GM19397 (cell line): ENCODE measurements at regions not wholly inside any gene's neighbourhood (a gene's known extent, or its start where the extent isn't known, plus 50 kb on each side); places are given as distances from the start of the nearest gene placed in this dataset.
A peak's percentile ranks its signal among the peaks of the same experiment; 100 is the strongest.

ENCODE experiments used
- ATAC-seq: cut with Tn5 transposase; IDR thresholded peaks from one replicate; pipeline ENCODE4 v1.9.1; 2021; ENCODE audit warnings: mild to moderate bottlenecking, moderate library complexity; ENCODE audit not compliant: unreplicated experiment

DNA sequence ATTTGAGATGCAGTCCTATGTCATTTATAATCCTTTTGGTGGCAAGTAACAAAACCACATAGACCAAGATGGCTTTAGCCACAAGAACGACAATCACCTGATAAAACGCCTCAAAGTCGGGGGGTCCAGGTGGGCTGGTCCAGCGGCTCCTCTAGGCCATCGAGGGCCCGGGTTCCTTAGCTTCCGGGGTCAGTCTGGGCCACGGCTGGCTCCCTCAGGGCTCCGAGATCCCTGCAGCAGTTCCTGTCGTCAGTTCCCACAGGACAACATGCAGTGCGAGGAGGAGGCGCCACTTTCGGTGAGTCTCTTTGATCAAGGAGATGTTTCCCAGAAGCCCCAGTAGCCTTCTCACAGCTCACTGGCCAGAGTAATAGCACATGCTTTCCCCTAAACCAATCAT, 574.6 kb downstream of the AACS start:
- ATAC-seq = no peak

DNA sequence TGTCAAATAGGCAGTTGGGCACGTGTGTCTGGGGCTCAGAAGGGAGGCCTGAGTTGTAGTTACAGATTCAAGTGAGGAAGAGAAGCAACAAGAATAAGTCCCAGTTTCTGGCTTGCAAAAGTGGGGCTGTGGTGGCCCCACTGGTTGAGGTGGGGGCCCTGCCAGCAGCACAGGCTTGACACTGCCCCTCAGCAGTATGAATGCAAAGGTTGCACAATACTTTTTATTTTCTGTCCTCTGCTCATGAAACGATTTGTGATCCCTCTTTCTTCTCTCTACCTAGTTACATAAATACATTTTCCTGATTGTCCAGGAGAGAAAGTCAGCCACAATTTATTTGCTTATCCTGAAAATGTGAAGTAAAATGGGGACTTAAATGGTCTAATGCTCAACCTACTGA, 577.8 kb downstream of the AACS start:
- ATAC-seq = no peak

DNA sequence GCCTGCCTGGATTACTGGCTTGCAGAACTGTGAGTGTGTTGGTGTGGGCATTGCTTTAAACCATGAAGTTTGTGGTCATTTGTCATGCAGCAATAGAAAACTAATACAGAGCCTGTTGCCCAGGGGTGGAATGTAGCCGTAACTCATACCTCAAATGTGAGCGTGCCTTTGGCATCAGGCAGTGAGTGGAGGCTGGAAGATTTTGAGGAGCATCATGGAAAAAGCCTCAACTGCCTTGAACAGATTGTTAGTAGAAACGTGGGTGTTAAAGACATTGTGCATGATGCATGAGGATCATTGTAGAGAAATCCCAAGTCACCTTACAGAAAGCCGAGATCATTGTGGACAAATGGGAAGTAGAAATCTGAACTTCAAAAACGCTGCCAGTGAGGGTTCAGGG, 580.5 kb downstream of the AACS start:
- ATAC-seq = no peak

DNA sequence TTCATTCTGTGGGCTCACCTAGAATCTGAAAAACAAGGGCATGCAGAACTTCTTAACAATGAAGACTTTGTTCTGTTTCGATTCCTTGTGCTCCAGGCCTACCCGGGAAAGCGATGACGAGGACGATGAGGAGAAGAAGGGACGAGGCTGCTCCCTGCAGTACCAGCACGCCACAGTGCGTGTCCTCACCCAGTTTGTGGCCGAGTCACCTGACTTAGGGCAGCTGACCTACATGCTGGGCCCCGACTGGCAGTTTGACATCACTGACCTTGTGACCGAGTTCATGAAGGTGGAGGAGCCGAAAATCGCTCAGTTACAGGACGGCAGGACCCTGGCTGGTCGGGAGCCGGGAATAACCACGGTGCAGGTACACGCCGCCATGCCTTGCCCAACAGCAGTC, 585.4 kb downstream of the AACS start:
- no peak for ATAC-seq

DNA sequence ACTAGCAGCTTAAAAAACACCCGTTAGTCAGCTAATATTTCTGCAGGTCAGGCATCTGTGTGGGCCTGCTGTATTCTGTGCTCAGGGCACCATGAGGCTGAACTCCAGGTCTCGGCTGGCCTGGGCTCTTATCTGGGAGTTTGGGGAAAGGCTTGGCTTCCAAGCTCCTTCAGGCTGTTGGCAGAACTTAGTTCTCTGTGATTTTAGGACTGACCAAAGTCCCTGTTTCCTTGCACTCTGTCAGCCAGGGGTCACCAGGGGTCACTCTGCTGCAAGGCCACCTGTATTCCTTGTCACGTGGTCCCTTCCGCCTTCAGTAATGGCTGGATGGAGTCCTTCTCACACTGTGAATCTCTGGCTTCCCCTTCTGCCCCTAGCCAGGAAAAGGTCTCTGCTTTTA, 586.4 kb downstream of the AACS start:
- no peak for ATAC-seq

DNA sequence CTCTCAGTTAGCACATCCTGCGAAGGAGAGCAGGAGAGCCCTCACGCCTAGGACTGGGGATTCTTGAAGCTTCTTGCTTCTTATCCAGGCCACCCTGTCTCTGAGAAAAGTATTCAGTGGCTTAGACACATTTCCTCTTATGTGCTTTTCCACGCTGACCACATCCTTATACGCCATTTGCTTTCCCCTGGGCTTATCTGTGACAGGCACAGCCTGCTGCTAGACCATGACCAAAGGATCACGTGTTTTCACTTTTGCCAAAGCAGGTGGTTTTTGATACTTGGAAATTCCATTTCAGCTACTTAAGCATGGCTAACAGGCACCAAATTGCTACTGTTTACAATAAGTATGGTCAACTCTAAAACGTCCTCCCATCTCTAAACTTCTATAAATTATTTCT, 587.4 kb downstream of the AACS start:
- ATAC-seq = no peak

DNA sequence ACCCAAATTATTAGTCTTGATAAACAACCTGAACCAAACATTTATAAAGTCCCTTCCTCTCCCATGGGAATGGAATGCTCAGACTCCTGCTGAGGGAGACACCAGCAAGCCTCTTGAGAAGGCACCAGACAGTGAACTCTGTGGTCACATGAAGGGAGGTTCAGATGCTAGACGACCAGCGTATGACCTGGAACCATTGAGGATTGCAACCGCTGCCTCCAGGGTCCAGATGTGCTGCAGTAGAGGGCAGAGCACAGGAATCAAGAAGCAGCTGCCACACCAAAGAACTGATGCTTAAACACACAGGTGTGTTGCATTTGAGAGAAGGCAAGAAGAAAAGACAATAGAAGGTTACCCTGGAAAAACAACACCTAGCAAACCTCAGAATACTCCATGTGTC, 592.4 kb downstream of the AACS start:
- no peak for ATAC-seq

DNA sequence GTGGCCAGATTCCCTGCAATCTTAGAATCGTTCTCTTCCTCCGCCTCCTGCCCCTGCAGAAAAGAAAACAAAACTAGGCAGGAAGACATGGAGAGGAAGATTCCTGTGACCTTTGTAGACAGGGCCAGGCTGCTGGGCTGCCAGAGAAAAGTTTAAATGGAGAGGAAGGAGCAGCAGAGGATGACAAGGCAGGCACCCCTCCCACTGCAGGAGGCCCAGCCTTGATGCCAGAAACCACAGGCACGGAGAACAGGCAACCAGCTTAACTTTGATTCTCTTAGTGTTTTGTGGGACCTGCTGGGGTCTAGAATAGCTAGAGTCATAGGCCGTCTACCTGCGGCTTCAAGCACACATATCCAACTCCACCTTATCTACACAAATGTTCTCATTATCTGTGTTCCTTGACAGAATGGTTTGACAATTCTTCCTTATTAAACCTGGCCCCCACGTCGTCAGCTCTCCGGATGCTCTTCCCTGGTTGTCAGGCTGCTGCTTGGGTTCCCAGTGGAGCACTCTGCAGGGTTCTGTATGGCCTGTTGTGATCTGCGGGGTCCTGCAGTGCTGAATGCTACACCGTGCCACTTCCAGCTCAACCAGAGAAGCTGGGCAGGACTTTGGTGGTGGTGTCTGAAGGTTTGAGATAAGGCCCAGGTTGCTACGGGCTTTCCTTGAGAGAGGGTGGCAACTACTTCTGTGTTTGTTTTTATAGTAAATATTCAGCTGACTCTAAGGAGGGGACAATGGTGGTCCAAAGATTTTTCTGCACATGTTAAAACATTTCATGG, 609.5 kb downstream of the AACS start:
- no peak for ATAC-seq

DNA sequence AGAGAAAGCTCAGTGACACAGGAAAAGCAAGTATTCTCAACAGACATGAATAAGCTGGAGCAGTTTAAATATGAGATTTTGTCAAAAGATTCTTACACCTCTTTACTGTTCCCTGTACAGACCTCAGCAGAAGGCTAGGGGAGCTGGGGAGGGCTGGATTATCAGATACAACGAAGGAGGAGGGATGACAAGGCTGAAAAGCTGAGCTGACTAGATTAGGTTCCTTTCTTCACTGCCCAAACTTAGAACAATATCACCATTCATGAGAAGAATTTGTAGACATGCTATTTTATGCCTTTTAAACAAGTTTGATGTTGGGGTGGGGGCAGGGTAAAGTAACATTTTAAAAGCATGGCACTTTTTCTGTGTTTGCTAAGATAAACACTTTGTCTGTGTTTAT, 611.1 kb downstream of the AACS start:
- ATAC-seq = no peak

DNA sequence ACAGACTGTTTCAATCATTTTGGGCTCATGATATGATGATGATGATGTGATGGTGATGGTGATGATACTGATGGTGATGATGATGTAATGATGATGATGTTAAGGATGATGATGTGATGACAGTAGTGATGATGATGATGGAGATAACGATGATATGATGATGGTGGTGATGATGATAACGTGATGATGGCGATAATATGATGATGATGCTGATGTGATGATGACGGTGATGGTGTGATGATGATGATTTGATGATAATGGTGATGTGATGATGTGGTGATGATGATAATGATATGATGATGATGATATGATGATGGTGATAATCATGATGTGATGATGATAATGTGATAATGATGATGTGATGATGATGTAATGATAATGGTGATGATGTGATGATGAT, 612.6 kb downstream of the AACS start:
- ATAC-seq = no peak

DNA sequence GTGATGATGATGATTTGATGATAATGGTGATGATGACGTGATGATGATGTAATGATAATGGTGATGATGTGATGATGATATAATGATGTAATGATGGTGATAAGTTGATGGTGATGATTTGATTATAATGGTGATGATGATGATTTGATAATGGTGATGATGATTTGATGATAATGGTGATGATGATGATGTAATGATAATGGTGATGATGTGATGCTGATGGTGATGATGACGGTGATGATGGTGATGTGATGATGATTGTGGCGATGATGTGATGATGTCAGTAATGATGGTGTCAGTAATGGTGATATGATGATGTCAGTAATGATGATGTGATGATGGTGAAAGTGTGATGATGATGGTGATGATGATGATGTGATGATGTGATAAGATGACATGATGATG, 613.4 kb downstream of the AACS start:
- no peak for ATAC-seq

DNA sequence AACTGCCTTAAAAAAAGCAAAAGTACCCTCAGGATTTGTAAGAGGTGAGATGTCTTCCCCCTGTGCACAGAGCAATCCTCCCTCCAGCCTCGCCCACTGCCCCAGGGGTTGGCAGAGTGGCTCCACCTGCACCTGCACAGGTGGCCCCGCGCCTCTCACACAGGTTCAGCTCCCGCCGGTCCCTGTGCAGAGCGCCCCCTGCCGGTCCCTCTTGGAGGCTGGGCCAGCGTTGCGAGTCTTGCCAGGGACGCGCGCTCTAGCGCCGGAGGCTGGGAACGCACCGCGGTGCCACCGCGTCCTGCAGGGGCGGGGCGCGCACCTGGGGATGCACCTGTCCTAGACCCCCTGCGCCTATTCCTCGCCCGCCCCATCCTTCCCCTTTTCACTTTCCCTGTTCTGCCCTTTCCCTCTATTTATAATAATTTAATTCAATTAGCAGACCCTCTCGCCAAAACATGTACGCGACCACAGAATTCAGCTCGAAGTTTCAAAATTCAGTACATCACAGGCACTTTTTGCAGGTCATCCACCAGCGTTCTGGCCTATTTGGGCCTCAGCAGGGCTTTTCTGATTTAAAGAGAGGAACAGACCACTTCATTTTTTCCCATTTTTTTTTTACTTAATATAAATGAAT, 618.6 kb downstream of the AACS start:
- ATAC-seq = peak; percentile 74

DNA sequence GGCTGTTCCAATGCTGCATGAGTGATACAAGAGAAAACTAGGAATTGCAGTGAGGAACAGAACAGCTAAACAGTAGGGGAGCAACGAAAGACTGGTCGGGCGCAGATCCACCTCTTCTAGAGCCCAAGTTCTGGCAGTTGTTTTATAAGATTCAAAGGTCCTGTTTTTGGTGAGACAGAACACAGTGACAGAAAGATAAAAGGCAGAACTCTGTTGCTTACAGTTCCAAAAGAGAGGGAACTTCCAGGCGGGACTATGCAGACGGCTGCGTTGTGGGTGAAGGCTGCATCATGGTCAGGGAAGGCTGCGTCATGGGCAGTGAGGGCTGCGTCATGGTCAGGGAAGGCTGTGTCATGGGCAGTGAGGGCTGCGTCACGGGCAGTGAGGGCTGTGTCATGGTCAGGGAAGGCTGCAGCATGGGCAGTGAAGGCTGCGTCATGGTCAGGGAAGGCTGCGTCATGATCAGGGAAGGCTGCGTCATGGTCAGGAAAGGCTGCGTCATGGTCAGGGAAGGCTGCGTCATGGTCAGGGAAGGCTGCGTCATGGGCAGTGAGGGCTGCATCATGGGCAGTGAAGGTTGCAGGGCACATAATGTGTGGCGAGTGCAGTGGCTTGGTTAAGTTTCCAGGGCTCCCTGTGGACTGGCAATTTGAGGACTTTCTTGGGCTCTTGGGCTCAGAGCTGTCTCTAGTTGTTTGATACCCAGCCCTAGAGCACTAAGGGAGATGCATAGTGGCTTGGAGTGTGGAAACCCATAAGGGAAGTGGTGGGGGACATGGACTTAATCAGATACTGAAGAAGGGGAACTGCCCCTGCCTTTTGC, 619.9 kb downstream of the AACS start:
- ATAC-seq = no peak

DNA sequence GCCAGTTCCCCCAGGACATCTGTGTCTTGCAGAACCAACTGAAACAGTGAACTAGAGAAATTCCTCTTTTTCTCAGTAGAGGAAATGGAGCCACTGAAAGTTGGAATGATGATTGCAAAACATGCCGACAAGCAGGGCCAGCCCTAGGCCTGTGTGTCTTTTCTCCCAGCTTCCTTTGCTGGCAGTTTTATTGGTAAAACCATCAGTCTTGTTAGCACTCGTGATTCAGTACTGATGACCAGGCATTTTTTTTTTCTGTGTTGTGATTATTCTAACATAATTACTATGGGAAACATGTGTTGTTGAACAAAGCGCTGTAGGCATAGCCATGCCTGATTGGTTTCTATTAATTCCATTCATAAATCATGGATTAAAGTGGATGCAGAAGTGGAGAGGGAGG, 620.7 kb downstream of the AACS start:
- no peak for ATAC-seq

DNA sequence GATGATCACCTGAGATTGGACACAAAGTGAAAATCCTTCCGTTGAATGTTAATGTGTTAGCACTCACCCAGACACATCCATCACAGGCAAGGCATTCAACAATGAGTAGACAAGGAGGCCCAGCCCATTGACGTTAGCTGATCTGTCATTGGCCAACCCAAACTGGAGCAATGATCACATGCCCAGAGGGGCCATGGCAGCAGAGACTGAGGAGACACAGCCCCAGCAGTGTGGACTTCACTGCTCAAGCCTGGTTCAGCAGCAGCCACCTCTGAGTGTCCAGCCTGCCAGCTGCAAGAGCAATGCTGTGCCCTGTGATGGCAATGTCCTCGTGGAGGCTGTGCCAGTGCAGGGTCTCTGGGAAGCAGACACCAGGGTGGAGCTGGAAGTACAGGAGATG, 622.2 kb downstream of the AACS start:
- no peak for ATAC-seq

DNA sequence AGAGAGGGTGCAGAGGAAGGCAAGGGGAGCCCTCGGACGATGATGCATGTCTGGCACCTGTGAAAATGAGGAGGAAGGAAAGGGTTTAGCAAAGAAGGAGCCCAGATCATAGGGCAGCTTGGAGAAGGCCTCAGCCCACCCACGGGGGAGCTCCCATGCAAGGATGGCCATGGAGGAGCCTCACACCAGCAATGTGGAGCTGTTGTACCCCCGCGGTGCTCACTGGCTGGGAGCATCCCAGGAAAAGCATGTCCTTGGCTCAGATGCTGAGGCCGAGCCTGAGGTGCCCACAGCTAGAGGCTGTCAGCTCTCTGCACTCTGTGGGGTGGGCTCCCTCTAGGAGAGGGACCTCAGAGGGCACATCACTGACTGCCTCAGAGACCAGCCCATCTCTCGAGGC, 622.6 kb downstream of the AACS start:
- ATAC-seq = no peak

DNA sequence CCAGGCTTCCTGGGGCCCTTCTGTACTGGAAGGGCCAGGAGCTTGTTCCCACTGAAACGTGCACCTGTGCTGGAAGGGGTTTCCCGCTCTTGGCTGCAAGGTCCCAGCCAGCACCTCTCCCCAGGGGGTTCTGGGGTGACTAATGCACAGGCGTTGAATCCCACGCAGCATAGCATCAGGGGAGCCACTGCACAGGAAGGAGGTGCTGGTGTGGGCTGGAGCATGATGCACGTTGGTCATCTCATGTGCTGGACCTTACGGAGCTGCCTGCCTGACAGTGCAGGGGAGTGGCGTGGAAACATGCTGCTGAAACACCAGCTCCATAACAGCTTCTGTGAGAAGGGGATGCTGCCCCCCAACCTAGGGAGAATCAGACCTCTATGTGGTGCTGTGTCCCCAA, 623.0 kb downstream of the AACS start:
- ATAC-seq = no peak

DNA sequence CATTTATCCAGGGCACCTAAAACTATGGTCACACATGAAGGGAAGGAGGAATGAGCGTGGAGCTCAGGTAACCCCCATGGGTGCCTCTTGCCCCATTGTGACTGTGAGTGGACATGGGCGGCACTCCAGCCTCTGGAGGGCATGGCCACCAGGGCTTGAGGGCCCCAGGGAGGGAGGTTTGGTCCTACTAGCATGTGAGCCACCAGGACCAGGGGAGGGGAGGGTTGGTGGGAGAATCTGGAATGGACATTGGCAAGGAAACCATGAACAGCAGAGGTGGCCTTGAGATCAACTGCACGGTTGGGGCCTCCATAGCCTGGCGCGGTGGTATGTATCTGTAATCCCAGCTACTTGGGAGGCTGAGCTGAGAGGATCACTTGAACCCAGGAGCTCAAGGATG, 623.6 kb downstream of the AACS start:
- ATAC-seq = no peak

DNA sequence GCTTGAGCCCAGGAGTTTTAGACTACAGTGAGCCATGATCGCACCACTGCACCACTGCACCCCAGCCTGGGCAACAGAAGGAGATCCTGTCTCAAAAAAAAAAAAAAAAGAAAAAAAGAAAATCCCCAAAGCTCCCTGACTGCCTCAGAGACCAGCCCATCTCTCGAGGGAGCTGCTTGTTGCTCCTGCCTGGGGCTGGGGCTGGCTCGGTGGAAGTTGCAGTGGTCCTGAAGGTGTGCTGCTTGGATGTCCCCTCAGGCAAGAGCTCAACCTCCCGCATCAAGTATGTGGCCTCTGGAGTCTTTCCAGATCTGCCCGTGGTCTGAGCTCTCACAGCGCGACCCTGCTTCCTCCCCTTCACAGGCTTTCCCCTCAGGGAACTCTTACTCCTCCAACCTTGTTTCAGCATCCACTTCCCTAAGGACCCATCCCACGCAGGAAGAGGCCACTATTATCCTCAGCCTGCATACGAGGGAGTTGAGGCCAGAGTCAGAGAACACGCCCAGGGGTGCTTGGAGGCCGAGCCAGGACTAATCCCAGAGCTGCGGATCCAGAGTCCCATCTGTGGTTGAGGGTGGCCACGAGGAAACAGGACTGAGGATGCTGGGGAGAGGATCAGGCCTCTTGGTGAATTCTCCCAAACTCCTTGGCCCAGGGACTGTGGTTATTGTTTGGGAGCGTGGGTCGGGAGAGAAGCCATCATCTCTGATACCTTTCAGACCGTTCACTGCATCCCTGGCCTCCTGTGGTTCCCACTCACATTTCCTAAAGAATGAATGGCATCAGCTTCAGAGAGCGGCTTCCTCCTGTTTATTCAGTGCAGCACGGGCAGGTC, 624.6 kb downstream of the AACS start:
- ATAC-seq = no peak

DNA sequence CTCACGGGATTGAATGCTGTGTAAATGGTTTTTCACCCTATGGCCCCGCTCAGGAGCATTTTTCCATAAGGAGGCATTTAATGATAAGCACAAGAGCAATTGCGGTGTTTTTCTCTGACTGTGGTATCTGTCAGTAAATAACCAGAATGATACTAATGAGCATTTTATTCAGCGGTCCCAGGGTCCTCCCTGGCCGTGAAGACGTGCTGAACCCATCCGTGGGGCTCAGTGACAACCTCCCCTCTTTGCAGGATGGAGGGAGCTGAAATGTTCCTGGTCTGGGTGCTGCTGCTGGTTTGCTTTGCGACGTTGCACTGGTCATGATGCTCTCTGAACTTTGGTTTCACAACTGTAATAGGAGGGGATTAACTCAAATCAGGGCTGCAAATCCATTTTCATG, 625.6 kb downstream of the AACS start:
- no peak for ATAC-seq

DNA sequence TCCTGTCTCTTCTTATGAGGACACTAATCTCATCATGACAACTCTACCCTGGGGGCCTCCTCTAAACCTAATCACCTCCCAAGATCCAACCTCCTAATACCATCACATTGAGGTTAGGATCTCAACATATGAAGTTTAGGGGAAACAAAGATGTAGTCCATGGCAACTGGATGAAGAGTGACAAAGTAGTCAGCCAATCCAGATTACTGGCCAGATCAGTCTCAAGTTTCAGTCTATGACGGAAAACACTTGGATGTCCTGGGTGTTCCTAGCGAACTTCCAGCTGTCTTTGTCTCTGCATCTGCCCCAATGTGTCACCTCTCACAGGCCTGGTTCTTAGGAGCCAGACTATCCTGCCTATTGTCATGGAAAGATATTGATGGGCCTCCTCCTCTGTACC, 630.8 kb downstream of the AACS start:
- no peak for ATAC-seq
